Activated T-cell treated with anti-CD3 and anti-CD28 coated beads, Interleukin-2, amount 50 U/mL, for 1 hour (primary cell): ENCODE measurements at regions not wholly inside any gene's neighbourhood (a gene's known extent, or its start where the extent isn't known, plus 50 kb on each side); places are given as distances from the start of the nearest gene placed in this dataset.
"Not testable (repeated sequence)": the region's sequence is repeated elsewhere in the genome, so short reads cannot be mapped to it uniquely, and the experiment has no call there.

Experiments
- DNase-seq: peaks from one replicate; pipeline ENCODE4 v3.0.0-alpha.2; 2020

DNA sequence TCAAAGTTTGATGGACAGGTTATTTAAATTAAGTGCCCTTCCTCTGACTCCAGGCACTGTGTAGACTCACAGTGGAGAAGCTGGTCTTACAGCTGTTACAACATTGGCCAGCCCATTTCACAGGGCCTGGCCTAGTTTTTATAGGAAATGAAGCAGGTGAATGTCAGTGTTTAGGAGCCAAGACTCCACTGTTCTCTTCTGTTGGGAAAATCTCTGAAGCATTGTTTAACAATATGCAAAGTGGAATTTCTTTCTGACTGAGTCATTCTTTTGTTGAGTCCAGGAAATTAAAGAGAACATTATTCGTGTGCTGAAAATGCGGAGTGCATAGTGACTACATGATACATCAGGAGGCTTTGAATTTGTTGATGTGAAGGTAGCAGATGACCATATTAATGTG lies 64.7 kb downstream of the ARRDC4 start:
- no peak for DNase-seq

DNA sequence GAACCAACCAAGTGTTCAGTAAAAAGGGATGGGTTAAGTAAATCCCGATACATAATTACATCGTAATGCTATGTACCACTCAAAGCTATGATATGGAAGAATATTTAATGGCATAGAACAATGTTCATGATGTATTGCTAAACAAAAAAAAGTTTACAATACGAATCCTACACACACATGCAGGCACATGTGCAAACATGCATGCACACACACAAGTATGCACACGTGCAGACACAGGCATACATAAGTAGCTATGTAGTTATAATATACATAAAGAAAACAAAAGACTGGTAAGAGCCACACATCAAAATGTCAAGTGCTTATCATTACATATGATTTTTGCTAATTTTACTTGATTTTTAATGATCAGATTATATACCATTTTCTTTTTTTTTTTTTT lies 74.2 kb downstream of the ARRDC4 start:
- DNase-seq = no peak

DNA sequence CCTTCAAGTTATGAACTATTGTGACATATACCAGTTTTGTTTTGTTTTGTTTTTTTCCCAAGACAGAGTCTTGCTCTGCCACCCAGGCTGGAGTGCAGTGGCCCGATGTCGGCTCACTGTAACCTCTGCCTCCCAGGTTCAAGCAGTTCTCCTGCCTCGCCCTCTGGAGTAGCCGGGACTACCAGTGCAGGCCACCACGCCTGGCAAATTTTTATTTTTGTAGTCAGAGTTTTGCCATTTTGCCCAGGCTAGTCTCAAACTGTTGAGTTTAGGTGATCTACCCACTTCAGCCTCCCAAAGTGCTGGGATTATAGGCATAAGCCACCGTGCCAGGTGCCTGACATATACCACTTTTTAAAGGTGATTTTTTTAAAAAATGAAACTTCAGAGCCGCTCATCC lies 74.6 kb downstream of the ARRDC4 start:
- DNase-seq = no peak

DNA sequence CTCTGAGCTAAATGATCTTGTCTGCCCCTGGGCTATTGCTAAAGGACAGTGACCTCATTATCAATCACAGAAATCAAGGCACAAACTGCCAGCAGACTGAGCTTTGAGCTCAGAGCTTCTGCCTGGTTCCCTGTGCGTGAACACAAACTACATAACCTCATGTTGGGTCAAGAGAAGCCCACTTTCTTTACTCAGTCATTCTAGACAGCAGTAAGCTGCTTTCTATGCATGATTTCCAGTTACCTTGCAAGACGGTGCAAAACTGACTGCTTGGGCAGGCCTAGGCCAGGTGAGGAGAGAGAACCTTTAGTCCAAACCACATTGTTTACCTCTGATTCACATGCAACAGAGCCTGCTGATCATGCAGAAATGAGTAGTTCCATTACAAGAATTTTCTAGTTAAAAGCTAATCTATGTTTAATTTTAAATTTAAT lies 75.1 kb downstream of the ARRDC4 start:
- DNase-seq = no peak

DNA sequence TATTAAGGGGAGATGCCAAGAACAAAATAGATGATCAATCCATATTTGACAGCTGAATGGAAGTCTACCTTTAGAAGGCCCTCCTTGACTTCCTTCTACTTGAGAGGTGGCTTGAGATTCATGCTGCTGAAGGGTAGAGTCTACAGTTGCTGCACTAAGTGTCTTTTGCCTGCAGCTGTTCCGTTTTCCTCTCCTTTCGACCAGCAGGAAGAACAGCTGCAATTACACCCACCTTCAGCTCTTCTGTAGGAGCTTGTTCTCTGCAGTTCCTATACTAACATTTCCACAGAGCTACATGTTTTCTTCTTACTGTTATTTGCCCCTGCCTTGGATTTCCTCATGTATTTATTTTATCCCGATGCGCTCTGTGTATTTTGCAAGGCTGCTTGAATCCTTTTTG lies 79.1 kb downstream of the ARRDC4 start:
- DNase-seq = no peak

DNA sequence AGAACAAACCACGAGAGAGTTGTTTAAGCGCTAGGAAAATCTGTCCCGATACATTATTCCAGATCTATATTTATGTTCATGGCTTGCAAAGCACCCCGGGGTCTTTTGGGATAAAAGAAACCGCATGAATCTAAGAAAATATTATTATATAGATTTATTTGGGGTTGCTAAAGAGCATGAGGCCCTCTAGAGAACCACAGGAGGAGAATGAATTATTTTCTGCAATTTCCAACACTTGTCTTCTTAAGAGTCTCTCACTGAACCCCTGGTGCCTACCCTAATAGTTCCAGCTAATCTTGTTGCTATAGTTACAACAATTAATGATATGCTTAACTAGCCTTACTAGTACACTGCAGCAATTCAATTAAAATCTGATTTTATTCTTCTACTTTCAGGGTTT lies 79.6 kb downstream of the ARRDC4 start:
- no peak for DNase-seq

DNA sequence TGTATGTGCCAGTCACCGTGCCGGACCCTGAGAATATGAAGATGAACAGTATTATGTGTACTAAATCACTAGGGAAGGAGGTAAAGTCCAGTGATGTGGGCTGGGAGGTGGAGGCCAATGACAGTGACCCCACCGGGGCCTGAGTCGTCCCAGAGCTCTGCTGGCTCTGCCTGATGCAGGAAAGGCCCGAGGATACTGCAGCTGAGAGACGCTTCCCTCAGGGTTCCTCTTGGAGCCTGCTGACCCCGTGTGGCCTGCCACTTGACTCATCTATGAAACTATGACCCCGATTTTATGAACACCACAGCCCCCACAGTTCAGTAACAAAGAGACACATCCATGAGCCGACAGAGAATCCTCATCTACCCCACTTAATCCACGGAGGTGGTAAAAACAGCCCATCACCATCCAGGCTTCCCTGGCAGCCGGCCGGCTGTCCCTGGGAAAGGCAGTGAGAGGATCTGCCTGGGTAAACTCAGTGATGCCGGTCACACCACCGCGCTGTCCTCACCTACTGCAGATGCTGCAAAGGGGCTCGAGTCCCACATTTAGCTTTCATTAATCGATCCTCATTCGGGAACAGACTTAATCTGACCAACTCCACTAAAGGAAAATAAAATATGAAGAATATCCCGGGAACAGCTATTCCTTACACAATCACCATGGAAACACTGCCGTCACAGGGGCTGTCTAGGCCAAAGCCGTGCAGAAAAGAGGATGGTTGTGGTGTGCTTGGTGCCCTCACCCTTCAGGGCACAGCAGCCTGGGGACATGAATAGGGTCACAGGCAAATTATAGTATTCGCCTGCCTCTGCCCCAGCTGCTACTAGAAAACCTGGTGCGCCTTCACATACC lies 82.9 kb downstream of the ARRDC4 start:
- DNase-seq = no peak

DNA sequence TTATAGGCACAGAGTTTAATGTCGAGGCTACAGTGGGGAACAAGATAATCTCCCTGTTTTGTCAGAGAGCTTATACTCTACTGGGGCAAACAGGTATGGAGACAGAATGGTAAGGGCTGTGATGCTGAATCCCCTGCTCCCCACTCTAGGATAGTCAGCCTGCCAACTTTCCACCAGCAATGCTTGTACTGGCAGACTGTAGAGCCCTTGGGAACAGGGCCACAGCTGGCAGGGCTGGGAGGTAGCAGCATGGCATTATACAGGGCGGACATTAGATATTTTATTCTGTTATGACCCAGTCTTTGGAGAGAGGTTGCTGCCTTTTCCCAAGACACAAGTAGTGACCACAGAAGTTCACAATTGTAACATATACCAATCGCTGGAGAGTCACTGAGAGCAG lies 91.2 kb downstream of the ARRDC4 start:
- DNase-seq = no peak

DNA sequence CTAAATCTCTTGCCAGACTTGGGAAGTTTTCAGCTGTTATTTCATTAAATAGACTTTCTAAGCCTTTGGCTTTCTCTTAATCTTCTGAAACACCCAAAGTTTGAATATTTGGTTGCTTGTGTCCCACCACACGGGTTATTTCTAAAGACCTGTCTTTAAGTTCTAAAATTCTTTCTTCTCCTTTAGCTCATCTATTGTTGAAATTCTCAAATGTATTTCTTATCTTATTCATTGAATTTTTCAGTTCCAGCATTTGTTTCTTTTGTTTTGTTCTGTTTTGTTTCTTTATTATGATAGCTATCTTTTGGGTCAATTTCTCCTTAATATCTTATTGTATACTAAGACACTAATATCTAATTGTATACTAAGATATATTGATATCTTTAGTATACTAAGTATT lies 97.0 kb downstream of the ARRDC4 start:
- DNase-seq = no peak

DNA sequence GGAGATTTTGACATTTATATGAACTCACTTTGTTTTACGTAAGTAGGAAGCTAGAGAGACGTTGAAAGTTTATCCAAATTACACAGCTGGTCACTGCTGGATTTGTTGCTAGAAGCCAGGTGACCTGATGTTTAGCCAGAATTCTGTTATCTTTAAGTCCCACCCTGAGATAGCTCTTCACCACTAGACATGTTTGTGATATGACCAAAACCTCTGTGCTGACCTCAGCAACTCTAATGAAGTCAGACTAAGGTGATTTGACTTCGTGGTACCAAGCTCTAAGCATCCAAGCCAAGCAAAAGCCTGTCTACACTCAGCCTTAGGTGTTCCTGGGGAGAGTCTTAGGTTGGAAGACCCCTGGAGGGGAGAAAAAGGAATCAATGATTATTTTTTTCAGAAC lies 102.4 kb downstream of the ARRDC4 start:
- no peak for DNase-seq

DNA sequence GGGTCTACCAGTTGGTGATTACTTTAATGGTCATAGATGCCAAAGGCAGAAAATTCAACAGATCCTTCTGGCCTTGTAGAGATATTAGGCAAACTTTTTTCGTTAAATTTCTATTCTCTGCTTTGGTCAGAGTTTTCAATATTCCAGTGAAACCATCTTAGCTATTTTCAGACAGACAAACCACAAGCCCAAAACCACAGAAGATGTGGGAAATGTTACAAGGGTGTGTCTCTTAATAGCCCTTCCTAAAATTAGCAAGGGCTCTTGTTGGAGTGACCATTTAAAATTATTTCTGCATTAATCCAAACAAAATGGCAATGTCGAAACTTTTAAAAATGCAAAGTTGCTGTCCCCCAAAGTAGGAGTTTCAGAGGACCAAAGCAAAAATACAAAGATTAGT lies 102.8 kb downstream of the ARRDC4 start:
- no peak for DNase-seq

DNA sequence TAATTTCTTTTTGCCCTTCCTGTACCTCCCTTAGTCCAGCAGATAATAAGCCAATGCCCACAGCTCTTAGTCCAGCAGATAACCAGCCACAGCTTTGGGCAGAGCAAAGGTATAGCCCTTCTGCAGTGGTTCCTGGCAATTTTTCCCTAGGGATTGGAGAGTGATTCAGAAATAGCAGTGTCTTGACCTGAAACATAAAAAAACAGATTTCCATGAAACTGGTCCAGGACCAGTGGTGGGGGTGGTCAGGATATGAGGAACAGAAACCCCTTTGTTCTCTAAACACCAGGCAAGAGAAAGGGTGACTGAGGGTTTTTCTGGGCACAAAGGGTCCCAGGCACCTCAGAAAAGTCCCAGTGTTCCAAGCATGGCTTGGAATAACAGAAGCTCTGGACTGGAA lies 103.4 kb downstream of the ARRDC4 start:
- no peak for DNase-seq

DNA sequence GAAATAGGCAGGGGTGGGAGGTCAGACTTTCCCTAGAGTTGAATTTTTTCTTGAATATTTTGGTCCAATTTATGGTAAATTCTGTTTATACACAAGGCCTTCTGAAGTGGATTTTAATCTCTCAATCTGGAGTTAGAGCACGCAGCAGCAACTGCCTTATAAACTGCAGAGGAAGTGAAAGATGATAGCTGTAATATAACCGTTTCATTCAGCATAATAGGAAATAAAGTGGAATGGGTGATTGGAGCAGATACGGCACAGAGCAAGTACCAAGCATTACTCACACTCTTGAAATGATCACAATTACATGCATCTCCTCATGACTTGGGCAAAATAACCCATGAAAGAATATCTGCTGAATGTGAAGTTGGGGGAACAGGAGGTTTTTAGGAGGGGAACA lies 106.8 kb downstream of the ARRDC4 start:
- no peak for DNase-seq

DNA sequence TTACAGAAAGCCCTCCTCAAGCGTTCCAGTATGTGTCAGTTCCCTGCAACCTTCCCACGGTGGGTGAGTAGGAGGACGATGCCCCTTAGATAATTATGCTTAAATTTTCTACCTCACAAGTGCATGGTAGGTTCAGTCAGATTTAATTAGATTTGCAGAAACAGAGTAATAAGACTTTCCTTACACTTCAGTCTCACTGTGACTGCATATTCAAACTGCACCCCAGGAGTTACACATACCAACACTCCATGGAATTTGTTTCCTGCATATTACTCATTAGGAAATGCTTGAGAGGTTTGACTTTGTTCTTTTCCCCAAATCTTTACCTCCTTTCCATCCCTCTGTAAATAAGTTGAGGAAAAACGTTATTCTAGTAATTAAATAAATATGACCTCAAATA lies 108.8 kb downstream of the ARRDC4 start:
- no peak for DNase-seq

DNA sequence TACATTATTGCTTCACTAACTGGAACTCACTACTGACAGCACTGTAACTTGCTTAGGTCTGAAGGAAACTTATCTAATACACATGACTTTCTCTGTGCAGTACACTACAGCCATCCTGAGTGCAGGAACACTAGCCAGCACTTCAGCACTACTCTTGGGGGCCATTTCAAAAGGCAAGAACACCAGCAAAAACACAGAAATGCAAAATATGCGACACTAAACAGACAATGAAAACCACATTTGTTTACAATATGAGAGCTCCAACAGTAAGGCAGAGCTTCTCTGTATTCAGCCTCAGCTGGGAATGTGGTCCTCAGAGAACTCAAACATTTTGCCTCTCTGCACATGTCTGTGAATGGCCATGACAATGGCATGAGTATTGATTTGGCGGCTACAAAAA lies 109.6 kb downstream of the ARRDC4 start:
- no peak for DNase-seq

DNA sequence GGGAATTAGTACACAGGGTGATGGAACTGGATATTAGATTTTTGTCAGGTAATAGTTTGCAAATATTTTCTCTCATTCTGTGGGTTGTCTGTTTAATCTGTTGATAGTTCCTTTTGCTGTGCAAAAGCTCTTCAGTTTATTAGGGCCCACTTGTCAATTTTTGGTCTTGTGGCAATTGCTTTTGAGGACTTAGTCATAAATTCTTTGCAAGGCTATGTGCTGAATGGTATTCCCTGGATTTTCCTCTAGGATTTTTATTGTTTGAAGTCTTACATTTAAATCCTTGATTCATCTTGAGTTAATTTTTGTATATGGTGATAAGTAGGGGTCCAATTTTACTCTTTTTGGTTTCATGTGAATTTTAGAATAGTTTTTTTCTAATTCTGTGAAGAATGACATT lies 111.3 kb downstream of the ARRDC4 start:
- no peak for DNase-seq

DNA sequence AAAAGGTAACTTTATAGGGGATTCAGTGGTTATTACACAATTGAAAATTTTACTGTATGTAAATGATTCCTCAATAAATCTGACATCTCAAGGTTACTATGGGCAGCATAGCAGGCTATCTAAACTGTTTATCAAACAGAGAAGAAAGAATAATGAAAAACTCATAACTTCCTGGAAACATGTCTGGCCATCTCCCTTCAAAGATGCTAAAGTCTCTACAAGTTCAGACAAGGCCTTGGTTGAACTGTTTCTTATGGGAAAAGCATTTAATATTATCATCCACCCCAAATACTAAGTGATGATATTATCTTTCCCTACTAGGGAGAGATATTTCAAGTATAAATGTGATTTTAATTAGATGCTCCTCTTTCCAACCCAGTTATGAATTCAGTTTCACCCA lies 114.9 kb downstream of the ARRDC4 start:
- DNase-seq = no peak

DNA sequence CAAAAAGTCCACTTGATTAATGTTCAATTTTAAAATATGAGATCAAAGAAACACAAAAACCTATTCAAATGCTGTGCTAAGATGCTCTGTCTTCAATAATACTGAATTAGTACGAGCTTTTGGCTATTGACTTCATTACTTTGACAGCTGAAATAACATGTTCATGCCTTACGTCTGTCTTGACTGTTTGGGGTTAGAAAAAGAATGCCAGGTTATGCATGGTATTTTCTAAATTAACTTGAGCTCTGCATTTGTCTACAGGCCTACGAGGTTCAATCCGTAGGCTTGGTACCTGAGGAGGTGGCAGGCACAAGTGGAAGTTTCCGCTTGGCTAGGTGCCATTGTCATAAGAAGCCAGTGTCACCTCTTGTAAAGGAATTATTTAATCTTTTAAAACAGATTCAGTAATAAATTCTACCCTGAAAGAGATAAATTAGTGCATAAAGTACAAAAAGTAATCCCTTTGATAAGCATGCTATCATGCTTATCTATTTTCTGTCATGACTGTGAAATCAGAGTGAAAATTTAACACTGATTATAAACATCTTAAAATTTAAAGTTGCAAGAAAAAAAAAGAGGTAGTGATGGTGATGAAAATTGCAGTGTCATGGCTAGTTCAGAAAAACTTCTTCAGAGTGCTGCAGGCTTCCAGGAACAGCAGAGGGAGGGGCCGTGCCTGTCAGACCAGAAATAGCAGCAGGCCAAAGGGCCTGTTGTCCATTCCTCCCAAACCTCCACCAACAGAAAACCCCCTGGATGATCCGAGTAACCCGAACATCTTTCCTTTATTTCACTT lies 115.7 kb downstream of the ARRDC4 start:
- DNase-seq = no peak

DNA sequence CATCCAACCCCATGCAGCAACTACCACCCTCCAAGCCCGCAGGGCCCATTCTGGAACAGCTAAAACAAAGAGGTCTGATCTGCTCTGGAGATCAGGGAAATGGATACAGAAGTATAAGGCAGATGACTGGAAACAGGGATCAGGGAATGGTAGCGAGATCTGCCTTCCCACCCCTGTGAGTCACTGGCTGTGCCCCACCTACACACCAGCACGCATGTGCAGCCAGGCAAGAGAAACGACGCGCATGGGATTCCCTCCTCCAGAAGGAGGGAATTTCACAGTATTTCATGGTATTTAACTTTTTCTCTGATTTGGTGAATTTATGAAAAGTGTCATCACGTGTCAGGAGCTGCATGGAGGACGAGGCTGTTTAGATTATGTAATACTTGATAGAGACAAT lies 116.7 kb downstream of the ARRDC4 start:
- no peak for DNase-seq

DNA sequence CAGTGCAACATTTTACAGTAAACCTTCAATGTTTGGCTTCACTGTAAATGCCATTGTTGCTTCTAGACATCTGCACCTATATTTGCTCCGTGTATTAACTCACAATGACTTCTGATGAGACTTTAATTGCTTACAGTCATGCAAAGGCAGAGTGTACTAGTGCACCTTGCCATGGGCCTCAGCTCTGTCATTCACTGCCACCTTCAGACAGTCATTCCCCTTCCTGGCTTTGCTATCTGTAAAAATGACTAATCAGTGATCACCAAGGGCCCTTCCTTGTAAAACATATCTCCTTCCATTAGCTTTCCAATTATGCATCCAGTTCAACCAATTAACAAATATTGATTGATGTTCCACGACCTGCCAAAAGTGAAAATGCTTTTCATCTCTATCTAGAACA lies 120.3 kb downstream of the ARRDC4 start:
- no peak for DNase-seq

DNA sequence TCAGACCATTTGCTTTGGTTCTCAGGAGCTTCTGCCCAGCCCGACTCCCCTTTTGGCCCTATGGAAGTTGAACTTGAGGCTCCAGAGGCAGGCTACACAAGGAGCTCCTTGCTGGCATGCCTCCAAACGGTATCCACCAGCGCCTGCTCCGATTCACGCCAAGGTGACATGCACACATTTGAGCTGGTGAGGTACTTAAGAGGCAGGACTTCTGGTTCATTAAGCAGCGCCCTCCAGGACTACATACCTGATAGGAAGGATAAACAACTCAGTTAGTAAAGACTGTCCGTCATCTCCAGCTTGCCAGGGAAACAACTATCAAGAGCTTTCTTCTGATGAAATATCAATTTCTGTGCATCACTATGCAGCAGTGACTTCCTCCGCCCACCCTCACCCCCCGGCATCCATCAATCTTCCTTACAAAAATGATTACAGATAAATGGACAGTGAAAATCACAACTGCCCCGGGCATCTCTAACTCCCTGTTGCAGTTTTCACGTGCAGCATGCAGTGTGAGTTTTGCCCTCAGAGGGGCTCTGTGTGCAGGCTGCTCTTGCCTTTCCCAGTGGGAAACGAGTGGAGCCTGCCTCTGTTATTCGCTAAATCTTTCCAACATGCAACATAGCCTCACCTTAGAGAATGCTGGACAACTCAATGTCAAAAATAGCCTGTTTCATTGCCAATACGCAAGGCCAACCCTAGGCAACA lies 122.9 kb downstream of the ARRDC4 start:
- DNase-seq = no peak

DNA sequence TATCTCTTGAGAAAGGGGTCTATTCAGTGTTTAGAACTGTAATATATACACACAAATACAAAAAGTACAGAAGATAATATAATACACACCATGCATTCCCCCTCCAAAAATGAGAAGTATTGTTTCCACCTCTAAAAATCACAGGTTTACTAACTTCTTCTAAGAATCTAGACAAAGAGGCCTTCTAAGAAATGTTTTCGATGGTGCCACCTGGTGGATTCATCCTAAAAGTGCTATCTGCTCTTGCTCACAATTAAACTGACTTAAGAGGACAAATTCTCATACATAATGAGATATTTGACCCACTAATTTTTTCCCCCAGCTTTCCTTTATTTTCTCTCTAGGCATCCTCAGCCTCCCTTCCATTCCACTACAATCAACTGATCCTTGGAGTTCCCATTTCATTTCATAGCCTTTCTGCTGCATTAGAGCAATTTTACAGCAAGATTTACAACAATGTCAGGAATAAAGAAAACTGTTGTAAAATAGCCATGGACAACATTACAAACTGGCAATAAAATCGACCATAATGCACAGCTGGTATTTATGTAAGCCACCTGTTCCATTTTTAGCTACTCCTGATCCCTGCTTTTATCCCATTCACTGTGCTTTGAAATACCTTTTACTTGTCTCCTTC lies 124.6 kb downstream of the ARRDC4 start:
- DNase-seq = no peak

DNA sequence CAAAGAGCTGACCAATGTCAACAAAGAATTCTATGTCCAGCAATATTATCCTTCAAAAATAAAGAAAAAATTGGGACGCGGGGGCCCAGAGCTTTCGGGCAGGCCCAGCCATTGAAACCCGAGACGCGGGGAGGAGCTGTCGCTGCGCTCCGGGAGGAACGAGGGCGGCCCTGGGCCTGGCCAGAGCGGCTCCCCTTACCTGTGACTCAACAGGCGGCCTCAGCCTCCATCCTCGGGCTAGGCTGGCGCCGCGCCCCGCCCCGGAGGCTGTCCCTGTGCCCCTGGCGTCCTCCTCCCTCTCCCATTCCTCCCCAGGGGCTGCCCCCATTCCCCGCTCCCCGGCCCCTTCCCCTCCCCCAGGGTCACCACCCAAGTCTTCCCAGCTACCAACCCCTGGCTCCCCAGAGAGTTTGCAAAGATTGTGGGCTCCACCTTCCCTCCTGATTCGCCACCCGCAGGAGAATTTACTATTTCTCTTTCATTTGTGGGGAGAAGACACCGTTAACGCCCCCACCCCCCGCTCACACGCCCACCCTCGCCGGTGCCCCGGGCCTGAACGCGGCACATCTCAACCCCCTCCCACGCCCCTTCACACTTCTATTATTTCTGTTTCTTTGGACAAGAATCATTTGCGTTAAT lies 127.9 kb downstream of the ARRDC4 start:
- DNase-seq = not testable (repeated sequence)
